HCT116 (cell line): ENCODE measurements at regions not wholly inside any gene's neighbourhood (a gene's known extent, or its start where the extent isn't known, plus 50 kb on each side); places are given as distances from the start of the nearest gene placed in this dataset.

Source experiments
- CTCF ChIP-seq, 3 experiments: fragments of 200-600 bp in 1 of 3; sonication (generic) in 1 of 3; IDR thresholded peaks in 2 of 3; conservative IDR thresholded peaks in 1 of 3; 2 replicates each; pipeline ENCODE4 v1.5.1; 2012 to 2017; ENCODE audit warnings: low read depth in 2 of 3, low read length in 2 of 3, antibody characterized with exemption in 1 of 3, borderline replicate concordance in 1 of 3, control low read depth in 1 of 3, mild to moderate bottlenecking in 1 of 3, mixed read lengths in 1 of 3, mixed run types in 1 of 3, moderate library complexity in 1 of 3; ENCODE audit not compliant: insufficient read depth in 1 of 3
- EZH2 ChIP-seq: fragments of 200-600 bp; sonication (generic); IDR thresholded peaks from 2 replicates; pipeline ENCODE4 v1.6.1; 2017; ENCODE audit warnings: antibody characterized with exemption, mixed run types
- EZH2phosphoT487 ChIP-seq: fragments of 200-600 bp; IDR thresholded peaks from 2 replicates; pipeline ENCODE4 v1.6.1; 2018; ENCODE audit warnings: antibody characterized with exemption, borderline replicate concordance
- MAX ChIP-seq: IDR thresholded peaks from 2 replicates; pipeline ENCODE4 v1.6.1; 2012
- POLR2AphosphoS5 ChIP-seq: IDR thresholded peaks from 2 replicates; pipeline ENCODE4 v1.6.1; 2011; ENCODE audit warnings: mild to moderate bottlenecking, low read depth, low read length, moderate library complexity
- RAD21 ChIP-seq: IDR thresholded peaks from 2 replicates; pipeline ENCODE4 v1.6.1; 2012; ENCODE audit warnings: low read depth, mild to moderate bottlenecking
- SP1 ChIP-seq: IDR thresholded peaks from 2 replicates; pipeline ENCODE4 v1.6.1; 2012; ENCODE audit warnings: low read depth
- ZBTB33 ChIP-seq: IDR thresholded peaks from 2 replicates; pipeline ENCODE4 v1.6.1; 2011; ENCODE audit warnings: mild to moderate bottlenecking, low read length, moderate library complexity; ENCODE audit not compliant: insufficient replicate concordance; ENCODE audit errors: extremely low read depth

GRCh38 chr5:33088176-33088575, 352.6 kb upstream of the TARS1 start:
- TF ChIP-seq CTCF (IDR thresholded peaks at IDR 0.05 in 2 of 3, conservative IDR thresholded peaks at IDR 0.05 in 1 of 3; ENCODE audit: borderline replicate concordance in 1 of 3, insufficient read depth in 1 of 3, low read depth in 2 of 3, low read length in 2 of 3) (no peak), EZH2 (no peak), EZH2phosphoT487 (no peak), MAX (no peak), SP1 (no peak), ZBTB33 (no peak), POLR2AphosphoS5 (no peak), RAD21 (no peak)
